HCT116 (cell line): ENCODE measurements at regions not wholly inside any gene's neighbourhood (a gene's known extent, or its start where the extent isn't known, plus 50 kb on each side); places are given as distances from the start of the nearest gene placed in this dataset.

Source experiments
- ATF3 ChIP-seq: IDR thresholded peaks from 2 replicates; pipeline ENCODE4 v1.6.1; 2012
- CTCF ChIP-seq, 3 experiments: fragments of 200-600 bp in 1 of 3; sonication (generic) in 1 of 3; IDR thresholded peaks in 2 of 3; conservative IDR thresholded peaks in 1 of 3; 2 replicates each; pipeline ENCODE4 v1.5.1; 2012 to 2017; ENCODE audit warnings: low read depth in 2 of 3, low read length in 2 of 3, antibody characterized with exemption in 1 of 3, borderline replicate concordance in 1 of 3, control low read depth in 1 of 3, mild to moderate bottlenecking in 1 of 3, mixed read lengths in 1 of 3, mixed run types in 1 of 3, moderate library complexity in 1 of 3; ENCODE audit not compliant: insufficient read depth in 1 of 3
- EGR1 ChIP-seq: IDR thresholded peaks from 2 replicates; pipeline ENCODE4 v1.6.1; 2012; ENCODE audit warnings: low read depth
- MAX ChIP-seq: IDR thresholded peaks from 2 replicates; pipeline ENCODE4 v1.6.1; 2012
- POLR2AphosphoS5 ChIP-seq: IDR thresholded peaks from 2 replicates; pipeline ENCODE4 v1.6.1; 2011; ENCODE audit warnings: mild to moderate bottlenecking, low read depth, low read length, moderate library complexity
- REST ChIP-seq: IDR thresholded peaks from 2 replicates; pipeline ENCODE4 v1.6.1; 2012; ENCODE audit warnings: low read depth
- SP1 ChIP-seq: IDR thresholded peaks from 2 replicates; pipeline ENCODE4 v1.6.1; 2012; ENCODE audit warnings: low read depth
- TCF7L2 ChIP-seq: IDR thresholded peaks from 2 replicates; pipeline ENCODE4 v1.7.0; 2011; ENCODE audit warnings: borderline replicate concordance, inconsistent platforms; ENCODE audit not compliant: insufficient read depth, insufficient read length; ENCODE audit errors: extremely low read depth

- TF ChIP-seq MAX (no peak), CTCF (IDR thresholded peaks at IDR 0.05 in 2 of 3, conservative IDR thresholded peaks at IDR 0.05 in 1 of 3; ENCODE audit: borderline replicate concordance in 1 of 3, insufficient read depth in 1 of 3, low read depth in 2 of 3, low read length in 2 of 3) (no peak), POLR2AphosphoS5 (no peak), ATF3 (no peak), REST (no peak), TCF7L2 (no peak), SP1 (no peak), EGR1 (no peak)
These were observed 377.0 kb upstream of the ATP2B1 start for GRCh38 chr12:90085494-90086274.
